RPMI7951 (cell line): ENCODE measurements at regions not wholly inside any gene's neighbourhood (a gene's known extent, or its start where the extent isn't known, plus 50 kb on each side); places are given as distances from the start of the nearest gene placed in this dataset.
A peak's percentile ranks its signal among the peaks of the same experiment; 100 is the strongest.
"Not testable (repeated sequence)": the region's sequence is repeated elsewhere in the genome, so short reads cannot be mapped to it uniquely, and the experiment has no call there.

Experiments used
- DNase-seq: peaks from one replicate; pipeline ENCODE4 v3.0.0-alpha.2; 2012; ENCODE audit warnings: low read depth

GRCh38 chr7:115561335-115562110 is 469.0 kb downstream of the TFEC start:
- no peak for DNase-seq

GRCh38 chr7:115559877-115560276 is 470.7 kb downstream of the TFEC start:
- DNase-seq: no peak

- DNase-seq: no peak
These were observed 472.4 kb downstream of the TFEC start for GRCh38 chr7:115558161-115558560.

GRCh38 chr7:115557296-115557695 is 473.3 kb downstream of the TFEC start:
- not testable (repeated sequence) for DNase-seq

GRCh38 chr7:115552766-115553165 is 477.8 kb downstream of the TFEC start:
- no peak for DNase-seq

- no peak for DNase-seq
These were observed 480.7 kb downstream of the TFEC start for GRCh38 chr7:115549910-115550309.

- DNase-seq: no peak
These were observed 481.8 kb downstream of the TFEC start for GRCh38 chr7:115548756-115549155.

GRCh38 chr7:115546790-115547189 is 483.8 kb downstream of the TFEC start:
- no peak for DNase-seq

GRCh38 chr7:115533785-115534184 is 496.8 kb downstream of the TFEC start:
- no peak for DNase-seq

GRCh38 chr7:115526278-115526677 is 504.3 kb downstream of the TFEC start:
- DNase-seq: no peak

- DNase-seq: no peak
These were observed 508.4 kb downstream of the TFEC start for GRCh38 chr7:115522174-115522573.

GRCh38 chr7:115516341-115516740 is 514.2 kb downstream of the TFEC start:
- DNase-seq: no peak

- DNase-seq: no peak
These were observed 519.2 kb downstream of the TFEC start for GRCh38 chr7:115511330-115511729.

- DNase-seq: peak; percentile 0
These were observed 525.4 kb downstream of the TFEC start for GRCh38 chr7:115505136-115505535.

GRCh38 chr7:115499956-115500355 is 530.6 kb downstream of the TFEC start:
- no peak for DNase-seq

- DNase-seq: no peak
These were observed 534.6 kb downstream of the TFEC start for GRCh38 chr7:115496006-115496405.

GRCh38 chr7:115494529-115495147 is 535.9 kb downstream of the TFEC start:
- DNase-seq: no peak

GRCh38 chr7:115493381-115493780 is 537.2 kb downstream of the TFEC start:
- DNase-seq: no peak

GRCh38 chr7:115491744-115492380 is 538.7 kb downstream of the TFEC start:
- DNase-seq: no peak

- no peak for DNase-seq
These were observed 551.1 kb downstream of the TFEC start for GRCh38 chr7:115479448-115479847.

GRCh38 chr7:115478426-115478825 is 552.1 kb downstream of the TFEC start:
- DNase-seq: no peak

GRCh38 chr7:115477193-115477651 is 553.3 kb downstream of the TFEC start:
- DNase-seq: no peak

- no peak for DNase-seq
These were observed 553.8 kb downstream of the TFEC start for GRCh38 chr7:115476671-115477181.
